Lower lobe of right lung (tissue), 2 donors: ENCODE measurements at regions not wholly inside any gene's neighbourhood (a gene's known extent, or its start where the extent isn't known, plus 50 kb on each side); places are given as distances from the start of the nearest gene placed in this dataset.

ENCODE experiments used
- ATAC-seq, 2 donors: fragments of 200-7000 bp; cut with Tn5 transposase; one replicate each; pipeline ENCODE4 v1.9.1; 2020 to 2022; ENCODE audit warnings: mild to moderate bottlenecking in 2 of 2, moderate library complexity in 2 of 2
- DNase-seq: peaks from one replicate; pipeline ENCODE4 v3.0.0-alpha.2; 2020
- H3K27ac ChIP-seq: fragments of 200-600 bp; one replicate; pipeline ENCODE4 v1.8.0; 2022
- H3K27me3 ChIP-seq: fragments of 200-600 bp; one replicate; pipeline ENCODE4 v1.8.0; 2022; ENCODE audit warnings: low read depth
- H3K36me3 ChIP-seq: fragments of 200-600 bp; one replicate; pipeline ENCODE4 v1.8.0; 2022; ENCODE audit warnings: mild to moderate bottlenecking
- H3K4me1 ChIP-seq: fragments of 200-600 bp; one replicate; pipeline ENCODE4 v1.8.0; 2022
- H3K4me3 ChIP-seq: fragments of 200-600 bp; one replicate; pipeline ENCODE4 v1.8.0; 2022; ENCODE audit warnings: mild to moderate bottlenecking
- H3K9me3 ChIP-seq: fragments of 200-600 bp; one replicate; pipeline ENCODE4 v1.8.0; 2022
- intact Hi-C: fragments of 100-400 bp; cut with DNase I; formaldehyde crosslinking; loops from one replicate; pipeline ENCODE4 v1.11.0; 2022
- TF ChIP-seq, protein P1 (sequence below): fragments of 200-600 bp; IDR thresholded peaks from one replicate; pipeline ENCODE4 v1.8.0; 2022; ENCODE audit warnings: antibody characterized with exemption, mild to moderate bottlenecking
- donor health status: DM: no; HTN: yes; CAD: no; lungs with severe emphysema.

DNA sequence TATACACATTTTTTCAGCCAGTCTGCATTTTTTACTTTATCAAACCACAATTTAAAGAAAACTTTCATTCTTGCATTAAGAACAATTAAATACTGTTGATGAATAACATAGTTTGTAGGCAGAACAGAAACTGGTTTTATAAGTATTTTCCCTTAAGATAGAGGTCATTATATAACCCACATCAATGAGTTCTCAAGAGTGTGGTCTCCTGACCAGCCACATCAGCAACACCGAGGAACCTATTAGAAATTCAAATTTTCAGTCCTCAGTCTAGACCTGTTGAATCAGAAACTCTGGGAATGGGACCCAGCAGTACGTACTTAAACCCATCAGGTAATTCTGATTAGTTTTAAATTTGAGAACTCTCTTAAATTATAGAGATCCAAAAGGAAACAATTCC is 299.6 kb upstream of the ARSJ start:
- no peak for DNase-seq
- Histone ChIP-seq H3K9me3 (no peaks in the 10 kb centered on the region), H3K36me3 (no peaks in the 10 kb centered on the region), H3K4me1 (no peaks in the 10 kb centered on the region), H3K27ac (no peak overlapping the region), H3K4me3 (no peak overlapping the region), H3K27me3 (no peaks in the 10 kb centered on the region)
- ATAC-seq = no peak
- intact Hi-C loops = no loop called here
- TF ChIP-seq, protein P1, sequence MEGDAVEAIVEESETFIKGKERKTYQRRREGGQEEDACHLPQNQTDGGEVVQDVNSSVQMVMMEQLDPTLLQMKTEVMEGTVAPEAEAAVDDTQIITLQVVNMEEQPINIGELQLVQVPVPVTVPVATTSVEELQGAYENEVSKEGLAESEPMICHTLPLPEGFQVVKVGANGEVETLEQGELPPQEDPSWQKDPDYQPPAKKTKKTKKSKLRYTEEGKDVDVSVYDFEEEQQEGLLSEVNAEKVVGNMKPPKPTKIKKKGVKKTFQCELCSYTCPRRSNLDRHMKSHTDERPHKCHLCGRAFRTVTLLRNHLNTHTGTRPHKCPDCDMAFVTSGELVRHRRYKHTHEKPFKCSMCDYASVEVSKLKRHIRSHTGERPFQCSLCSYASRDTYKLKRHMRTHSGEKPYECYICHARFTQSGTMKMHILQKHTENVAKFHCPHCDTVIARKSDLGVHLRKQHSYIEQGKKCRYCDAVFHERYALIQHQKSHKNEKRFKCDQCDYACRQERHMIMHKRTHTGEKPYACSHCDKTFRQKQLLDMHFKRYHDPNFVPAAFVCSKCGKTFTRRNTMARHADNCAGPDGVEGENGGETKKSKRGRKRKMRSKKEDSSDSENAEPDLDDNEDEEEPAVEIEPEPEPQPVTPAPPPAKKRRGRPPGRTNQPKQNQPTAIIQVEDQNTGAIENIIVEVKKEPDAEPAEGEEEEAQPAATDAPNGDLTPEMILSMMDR = no peak

DNA sequence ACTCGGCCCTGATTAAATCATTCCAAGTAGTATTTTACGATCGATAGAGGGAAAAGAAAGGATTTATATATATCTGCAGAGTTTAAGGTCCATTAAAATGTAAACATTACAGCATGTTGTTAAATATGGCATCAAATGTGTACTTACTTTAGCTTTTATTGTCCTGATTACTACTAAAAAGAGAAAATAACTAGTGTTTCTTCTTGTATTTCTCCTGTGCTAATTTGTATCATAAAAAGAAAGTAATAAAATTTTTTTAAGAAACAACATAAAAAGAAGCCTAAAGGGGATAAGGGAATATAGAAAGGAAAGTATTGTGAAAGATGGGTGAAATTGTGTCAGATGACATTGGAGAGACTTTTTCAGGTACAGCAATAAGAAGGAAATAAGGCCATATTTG is 300.3 kb upstream of the ARSJ start:
- no peaks in the 10 kb centered on the region for H3K36me3 ChIP-seq
- TF ChIP-seq, protein P1 = no peak
- no peak for ATAC-seq
- H3K9me3 ChIP-seq = no peaks in the 10 kb centered on the region
- no peaks in the 10 kb centered on the region for H3K4me1 ChIP-seq
- intact Hi-C loops = no loop called here
- no peak overlapping the region for H3K27ac ChIP-seq
- H3K27me3 ChIP-seq = no peaks in the 10 kb centered on the region
- no peak for DNase-seq
- no peak overlapping the region for H3K4me3 ChIP-seq

DNA sequence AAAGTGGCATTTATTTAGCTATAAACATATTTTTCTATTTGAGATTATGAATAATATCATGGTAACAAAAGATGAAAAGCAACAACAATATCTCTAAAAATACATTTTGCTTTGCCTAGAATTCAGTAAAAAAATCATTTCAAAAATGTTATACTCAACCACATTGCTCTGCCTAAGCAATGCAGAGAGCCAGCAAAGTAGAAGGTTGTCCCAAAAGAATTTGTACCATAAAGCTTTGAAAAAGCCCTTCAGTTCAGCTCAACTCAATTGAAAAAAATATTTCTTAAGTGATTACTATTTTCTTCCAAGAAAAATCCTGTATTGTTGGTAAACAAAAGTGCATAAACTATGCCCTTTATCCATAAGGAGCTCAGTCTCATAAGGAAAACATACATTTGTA is 301.2 kb upstream of the ARSJ start:
- Histone ChIP-seq H3K27ac (no peak overlapping the region), H3K4me3 (no peak overlapping the region), H3K4me1 (no peaks in the 10 kb centered on the region), H3K27me3 (no peaks in the 10 kb centered on the region), H3K36me3 (no peaks in the 10 kb centered on the region), H3K9me3 (no peaks in the 10 kb centered on the region)
- ATAC-seq (no peak), DNase-seq (no peak)
- TF ChIP-seq, protein P1 = no peak
- intact Hi-C loops = no loop called here

DNA sequence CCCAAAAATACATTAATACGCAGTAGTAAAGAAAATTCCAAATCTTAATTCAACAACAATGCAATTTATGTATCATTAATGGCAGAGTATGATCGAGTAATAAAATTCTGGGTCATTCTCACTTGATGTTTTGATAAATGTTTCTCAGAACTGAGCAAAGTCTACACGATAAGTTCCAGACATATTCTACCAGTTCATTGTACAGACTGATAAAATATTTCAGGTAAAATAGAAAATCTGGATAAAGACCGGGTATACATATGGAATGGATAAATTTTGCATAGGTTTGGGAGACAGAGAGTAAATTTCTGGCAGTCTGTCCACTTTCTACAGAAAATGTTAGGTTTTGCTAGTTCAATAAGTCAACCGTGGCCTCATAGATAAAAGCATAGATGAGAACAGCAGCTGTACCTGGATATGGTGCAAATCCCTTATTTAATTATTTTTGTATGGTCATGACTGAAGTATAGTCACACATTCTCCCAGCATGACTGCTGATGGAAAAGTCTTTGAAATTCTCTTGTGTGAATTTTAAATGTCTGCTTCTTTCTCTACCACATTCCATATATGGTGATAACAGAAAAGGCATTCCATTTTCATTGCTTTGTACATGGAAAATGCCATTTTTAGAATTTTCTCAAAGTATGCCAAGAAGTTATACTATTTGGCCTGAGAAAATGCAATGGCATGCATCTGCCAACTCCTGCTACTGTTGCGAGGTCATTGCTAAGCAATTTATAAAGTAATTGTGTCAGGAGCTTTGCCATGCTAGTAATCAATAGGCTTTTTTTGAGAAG is 301.9 kb upstream of the ARSJ start:
- no peaks in the 10 kb centered on the region for H3K27me3 ChIP-seq
- intact Hi-C loops = no loop called here
- no peaks in the 10 kb centered on the region for H3K4me1 ChIP-seq
- H3K9me3 ChIP-seq = no peaks in the 10 kb centered on the region
- ATAC-seq = no peak
- DNase-seq = no peak
- H3K27ac ChIP-seq = no peak overlapping the region
- TF ChIP-seq, protein P1 = no peak
- no peaks in the 10 kb centered on the region for H3K36me3 ChIP-seq
- H3K4me3 ChIP-seq = no peak overlapping the region

DNA sequence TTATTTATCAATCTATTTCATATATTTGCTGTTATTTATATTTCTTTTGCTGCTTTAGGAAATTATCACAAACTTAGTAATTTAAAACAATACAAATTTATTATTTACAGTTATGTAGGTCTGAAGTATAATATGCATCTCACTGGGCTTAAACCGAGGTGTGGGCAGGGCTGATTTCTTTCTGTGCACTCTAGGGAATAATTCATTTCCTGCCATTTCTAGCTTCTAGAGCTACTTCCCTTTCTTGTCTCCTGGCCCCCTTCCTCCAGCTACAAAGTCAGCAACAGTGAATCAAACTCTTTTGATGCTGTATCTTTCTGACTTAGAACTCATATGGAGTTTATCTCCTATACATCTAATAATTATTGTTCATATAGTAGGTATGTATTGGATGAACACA is 303.5 kb upstream of the ARSJ start:
- H3K27me3 ChIP-seq = no peaks in the 10 kb centered on the region
- intact Hi-C loops = no loop called here
- no peaks in the 10 kb centered on the region for H3K4me1 ChIP-seq
- H3K27ac ChIP-seq = no peak overlapping the region
- no peaks in the 10 kb centered on the region for H3K9me3 ChIP-seq
- no peaks in the 10 kb centered on the region for H3K36me3 ChIP-seq
- no peak overlapping the region for H3K4me3 ChIP-seq
- DNase-seq (no peak), ATAC-seq (no peak)
- TF ChIP-seq, protein P1 = no peak
